ENCODE measurements at regions not wholly inside any gene's neighbourhood (a gene's known extent, or its start where the extent isn't known, plus 50 kb on each side); places are given as distances from the start of the nearest gene placed in this dataset.

GRCh38 chr10:8449909-8450308 lies 395.4 kb downstream of the GATA3 start:
- FAIRE-seq: no peak
- TF ChIP-seq NPAS2 (CRISPR knock-in tag; IDR thresholded peaks at IDR 0.05; ENCODE audit: borderline replicate concordance): no peak
- ATAC-seq: no peak
- CTCF ChIA-PET: interaction anchor here (0.6 to 1.3 kb wide), 3 partner anchors 20 to 31 kb away, joined by 3 read pairs; no protein-coding TSS in a partner anchor
- no peaks in the 10 kb centered on the region for H3K9me3 ChIP-seq
- no peak overlapping the region for H3K4me3 ChIP-seq
- POLR2A ChIA-PET: no interaction called here
- no peak overlapping the region for H3K27ac ChIP-seq
- no peak for DNase-seq (ENCODE audit: low read depth in 1 of 2, low spot score in 1 of 2)
- 0 out of 3 replicates have a peak, but pooled peaks cover 6% of the 10 kb centered on the region for H3K4me1 ChIP-seq
- no peak overlapping the region for H3K4me2 ChIP-seq
- 75% methylated on average over 9 of the region's 9 CpGs for whole genome bisulfite sequencing (ENCODE audit: missing lambda C conversion rate)

- peaks cover 10% of the 10 kb centered on the region; the same call in 2 of the 3 replicates for H3K9me3 ChIP-seq
- peak in 1 of 2 experiments; percentile 25 for DNase-seq (ENCODE audit: low read depth in 1 of 2, low spot score in 1 of 2)
- CTCF ChIA-PET: no interaction called here
- H3K4me1 ChIP-seq: 0 out of 3 replicates have a peak, but pooled peaks cover 6% of the 10 kb centered on the region
- peak overlapping the region in 1 of 2 experiments; percentile 40; a peak in 2 of 6 replicates for H3K27ac ChIP-seq
- H3K4me2 ChIP-seq: no peak overlapping the region; the same call in 2 of the 3 replicates
- POLR2A ChIA-PET: no interaction called here
- no peak overlapping the region for H3K4me3 ChIP-seq
- FAIRE-seq: no peak
- ATAC-seq: peak in 1 of 2 experiments; percentile 66; a peak in 2 of 6 replicates
- WGBS (ENCODE audit: missing lambda C conversion rate): 55% methylated on average over 7 of the region's 7 CpGs
- TF ChIP-seq ZNF302 (CRISPR knock-in tag; IDR thresholded peaks at IDR 0.05) (no peak), USF2 (IDR thresholded peaks at IDR 0.05) (no peak), REST (IDR thresholded peaks at IDR 0.05) (no peak), JUN (IDR thresholded peaks at IDR 0.05) (no peak), EHMT2 (IDR thresholded peaks at IDR 0.05; ENCODE audit: low read depth) (no peak), RAD21 (conservative IDR thresholded peaks at IDR 0.05 in 1 of 2, IDR thresholded peaks at IDR 0.05 in 1 of 2) (no peak), EP300 (IDR thresholded peaks at IDR 0.05) (no peak), FOSB (CRISPR knock-in tag; IDR thresholded peaks at IDR 0.05) (no peak), KDM1A (IDR thresholded peaks at IDR 0.05; ENCODE audit: low read depth) (no peak), RNF2 (IDR thresholded peaks at IDR 0.05; ENCODE audit: borderline replicate concordance, low read depth) (no peak), E2F6 (IDR thresholded peaks at IDR 0.05; ENCODE audit: borderline replicate concordance, low read depth) (no peak), FOXS1 (CRISPR knock-in tag; IDR thresholded peaks at IDR 0.05) (no peak), CTCF (IDR thresholded peaks at IDR 0.05) (no peak), NFE2L2 (conservative IDR thresholded peaks at IDR 0.05; ENCODE audit: low read length) (no peak)
Observed at GRCh38 chr10:8453587-8453986, 399.1 kb downstream of the GATA3 start.

GRCh38 chr10:8454357-8454756 lies 399.9 kb downstream of the GATA3 start:
- FAIRE-seq: no peak
- TF ChIP-seq FOXS1 (CRISPR knock-in tag; IDR thresholded peaks at IDR 0.05): no peak
- TF ChIP-seq ZC3H11A (IDR thresholded peaks at IDR 0.05): no peak
- no peak for TF ChIP-seq EHMT2 (IDR thresholded peaks at IDR 0.05; ENCODE audit: low read depth)
- no peak for TF ChIP-seq NPAS2 (CRISPR knock-in tag; IDR thresholded peaks at IDR 0.05; ENCODE audit: borderline replicate concordance)
- TF ChIP-seq FOSB (CRISPR knock-in tag; IDR thresholded peaks at IDR 0.05): no peak
- no peak for TF ChIP-seq HOXB13 (CRISPR knock-in tag; IDR thresholded peaks at IDR 0.05; ENCODE audit: low read depth)
- TF ChIP-seq NFE2L2 (conservative IDR thresholded peaks at IDR 0.05; ENCODE audit: low read length): no peak
- TF ChIP-seq TFCP2L1 (CRISPR knock-in tag; IDR thresholded peaks at IDR 0.05): no peak
- no peak for TF ChIP-seq KDM5A (IDR thresholded peaks at IDR 0.05)
- no peak for TF ChIP-seq CHD2 (IDR thresholded peaks at IDR 0.05; ENCODE audit: low read length, partially characterized antibody)
- no peak for TF ChIP-seq HOXB5 (CRISPR knock-in tag; IDR thresholded peaks at IDR 0.05)
- TF ChIP-seq MAX (IDR thresholded peaks at IDR 0.05): no peak
- no peak for TF ChIP-seq RCOR1 (IDR thresholded peaks at IDR 0.05; ENCODE audit: low read depth, low read length)
- no peak for TF ChIP-seq JUNB (IDR thresholded peaks at IDR 0.05)
- TF ChIP-seq MAFK (IDR thresholded peaks at IDR 0.05; ENCODE audit: partially characterized antibody): no peak

More at GRCh38 chr10:8454357-8454756, 399.9 kb downstream of the GATA3 start:
- DNase-seq (ENCODE audit: low read depth in 1 of 2, low spot score in 1 of 2) (no peak), ATAC-seq (no peak)
- Histone ChIP-seq H3K4me2 (no peak overlapping the region), H3K4me3 (no peak overlapping the region), H3K9me3 (peaks cover 10% of the 10 kb centered on the region; the same call in 2 of the 3 replicates), H3K27ac (peak overlapping the region in 1 of 2 experiments; percentile 40; a peak in 2 of 6 replicates), H3K4me1 (0 out of 3 replicates have a peak, but pooled peaks cover 6% of the 10 kb centered on the region)
- ChIA-PET POLR2A (no interaction called here), CTCF (no interaction called here)
- WGBS (ENCODE audit: missing lambda C conversion rate): 94% methylated on average over 3 of the region's 3 CpGs
